ENCODE measurements at regions not wholly inside any gene's neighbourhood (a gene's known extent, or its start where the extent isn't known, plus 50 kb on each side); places are given as distances from the start of the nearest gene placed in this dataset.

DNA sequence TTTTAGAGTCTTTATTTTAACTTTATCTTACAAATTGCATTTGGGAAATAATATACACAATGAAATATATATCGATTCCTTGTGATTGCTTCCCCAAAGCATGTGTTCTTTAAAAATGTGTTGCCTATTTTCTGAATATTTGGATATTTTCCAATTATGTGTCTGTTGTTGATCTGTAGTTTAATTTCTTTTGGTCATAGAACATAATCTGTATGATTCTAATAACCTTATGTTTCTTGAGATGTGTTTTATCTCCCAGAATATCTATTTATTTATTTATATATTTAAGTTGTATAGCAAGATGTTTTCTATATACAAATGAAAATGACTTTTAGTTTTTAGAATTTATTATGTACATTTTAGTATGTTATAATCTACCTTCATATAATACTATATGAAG lies 710.8 kb upstream of the PCDH20 start:
- no peak for TF ChIP-seq CTCF (IDR thresholded peaks at IDR 0.05; ENCODE audit: insufficient read depth, low read depth, low read length)
- TF ChIP-seq EZH2 (IDR thresholded peaks at IDR 0.05; ENCODE audit: insufficient read depth, low read length) = no peak

All from astrocyte (in vitro differentiated cells and primary cell).